Stomach (tissue), 4 donors: ENCODE measurements at regions not wholly inside any gene's neighbourhood (a gene's known extent, or its start where the extent isn't known, plus 50 kb on each side); places are given as distances from the start of the nearest gene placed in this dataset.

Experiments
- CTCF ChIP-seq, 7 experiments: fragments of 450-650 bp in 4 of 7; fragments of 200-600 bp in 3 of 7; sonication (generic) in 3 of 7; IDR thresholded peaks; one replicate each; pipeline ENCODE4 v1.5.1; 2016 to 2019; ENCODE audit warnings: antibody characterized with exemption in 7 of 7, control low read depth in 2 of 7, mild to moderate bottlenecking in 1 of 7
- EP300 ChIP-seq: sonication (generic); formaldehyde crosslinking; IDR thresholded peaks from one replicate; pipeline ENCODE4 v1.6.1; 2017; ENCODE audit warnings: antibody characterized with exemption

DNA sequence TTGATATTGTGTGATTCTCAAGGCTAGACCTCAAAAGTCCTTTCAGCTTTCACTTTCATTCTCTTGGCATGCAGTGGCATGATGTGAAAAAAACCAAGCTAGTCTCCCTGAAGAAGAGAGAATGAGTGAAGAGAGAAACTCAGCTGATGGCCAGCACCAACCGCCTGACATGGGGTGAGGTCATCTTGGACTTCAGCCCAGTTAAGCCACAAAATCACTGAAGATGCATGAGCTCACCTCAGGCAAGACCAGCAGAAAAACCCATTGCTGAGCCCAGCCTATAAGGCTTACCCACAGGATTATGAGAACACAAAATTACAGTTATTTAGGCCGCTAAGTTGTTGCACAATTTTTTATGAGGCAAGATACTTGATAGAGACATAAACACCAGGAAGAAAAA is 496.5 kb downstream of the TOX3 start:
- TF ChIP-seq CTCF (IDR thresholded peaks at IDR 0.05): no peak
- no peak for TF ChIP-seq EP300
